Activated T-helper 2 cell treated with anti-CD3 and anti-CD28 coated beads, Interferon-gamma antibody, Interleukin-2, Interleukin-4, amounts not matched to agents 10 μg/mL and 5 μg/mL and 100 μg/mL, durations not matched to agents 14 hours and 24 hours and 36 hours (primary cell): ENCODE measurements at regions not wholly inside any gene's neighbourhood (a gene's known extent, or its start where the extent isn't known, plus 50 kb on each side); places are given as distances from the start of the nearest gene placed in this dataset.

Source experiments
- DNase-seq: peaks from one replicate; pipeline ENCODE4 v3.0.0; 2021; ENCODE audit warnings: low spot score
- H3K27ac Mint-ChIP-seq: one replicate; pipeline ENCODE4 v1.8.0; 2021; ENCODE audit warnings: mixed read lengths
- H3K27me3 Mint-ChIP-seq: one replicate; pipeline ENCODE4 v1.8.0; 2021; ENCODE audit warnings: low read depth, mixed read lengths
- H3K36me3 Mint-ChIP-seq: one replicate; pipeline ENCODE4 v1.8.0; 2021; ENCODE audit warnings: low read depth, mixed read lengths
- H3K4me1 Mint-ChIP-seq: one replicate; pipeline ENCODE4 v1.8.0; 2021; ENCODE audit warnings: low read depth, mixed read lengths
- H3K4me3 Mint-ChIP-seq: one replicate; pipeline ENCODE4 v1.8.0; 2021; ENCODE audit warnings: low read depth, mild to moderate bottlenecking, moderate library complexity, mixed read lengths
- H3K9me3 Mint-ChIP-seq: one replicate; pipeline ENCODE4 v1.8.0; 2021; ENCODE audit warnings: mixed read lengths
- intact Hi-C: fragments of 100-400 bp; cut with micrococcal nuclease; formaldehyde crosslinking; loops from one replicate; pipeline ENCODE4 v1.15.1; 2023

GRCh38 chr12:89864411-89864810, 155.8 kb upstream of the ATP2B1 start:
- DNase-seq = no peak
- Mint-ChIP-seq H3K9me3 (peaks cover 18% of the 10 kb centered on the region), H3K27me3 (no peaks in the 10 kb centered on the region), H3K27ac (no peak overlapping the region), H3K4me1 (peaks cover 30% of the 10 kb centered on the region), H3K36me3 (peaks cover 18% of the 10 kb centered on the region), H3K4me3 (no peak overlapping the region)
- intact Hi-C loops = loop anchor here (1.0 to 10.0 kb wide), 5 partner anchors 8 to 690 kb away; no protein-coding TSS in a partner anchor

- peaks cover 33% of the 10 kb centered on the region for H3K4me1 Mint-ChIP-seq
Measured at GRCh38 chr12:89863968-89864367, 155.3 kb upstream of the ATP2B1 start.

GRCh38 chr12:89863493-89863938, 154.9 kb upstream of the ATP2B1 start:
- intact Hi-C loops = loop anchor here (1.0 to 10.0 kb wide), 6 partner anchors 17 to 823 kb away; no protein-coding TSS in a partner anchor
- peaks cover 18% of the 10 kb centered on the region for H3K36me3 Mint-ChIP-seq
- H3K9me3 Mint-ChIP-seq = peaks cover 17% of the 10 kb centered on the region
- peaks cover 38% of the 10 kb centered on the region for H3K4me1 Mint-ChIP-seq
- H3K4me3 Mint-ChIP-seq = peak overlapping the region; percentile 74
- peak; percentile 54 for DNase-seq
- peak overlapping the region; percentile 95 for H3K27ac Mint-ChIP-seq
- no peaks in the 10 kb centered on the region for H3K27me3 Mint-ChIP-seq

More at GRCh38 chr12:89863968-89864367, 155.3 kb upstream of the ATP2B1 start:
- Mint-ChIP-seq H3K9me3 (peaks cover 17% of the 10 kb centered on the region), H3K36me3 (peaks cover 18% of the 10 kb centered on the region), H3K27ac (peak overlapping the region; percentile 95), H3K27me3 (no peaks in the 10 kb centered on the region), H3K4me3 (peak overlapping the region; percentile 30)
- DNase-seq = no peak
- intact Hi-C loops = loop anchor here (1.0 to 10.0 kb wide), 8 partner anchors 8 to 823 kb away; no protein-coding TSS in a partner anchor

GRCh38 chr12:89862511-89863445, 154.1 kb upstream of the ATP2B1 start:
- Mint-ChIP-seq H3K4me1 (peaks cover 43% of the 10 kb centered on the region), H3K4me3 (peak overlapping the region; percentile 74), H3K36me3 (peaks cover 18% of the 10 kb centered on the region), H3K27ac (peak overlapping the region; percentile 95), H3K27me3 (no peaks in the 10 kb centered on the region), H3K9me3 (peaks cover 17% of the 10 kb centered on the region)
- intact Hi-C loops = loop anchor here (1.0 to 10.0 kb wide), 6 partner anchors 18 to 822 kb away; no protein-coding TSS in a partner anchor
- peak; percentile 38 for DNase-seq

- no peak for DNase-seq
- no peak overlapping the region for H3K4me3 Mint-ChIP-seq
- peaks cover 17% of the 10 kb centered on the region for H3K9me3 Mint-ChIP-seq
- intact Hi-C loops = loop anchor here (10.0 kb wide), 3 partner anchors 224 to 686 kb away; no protein-coding TSS in a partner anchor
- peaks cover 18% of the 10 kb centered on the region for H3K36me3 Mint-ChIP-seq
- no peak overlapping the region for H3K27ac Mint-ChIP-seq
- H3K4me1 Mint-ChIP-seq = peaks cover 50% of the 10 kb centered on the region
- H3K27me3 Mint-ChIP-seq = no peaks in the 10 kb centered on the region
Measured at GRCh38 chr12:89861086-89861485, 152.4 kb upstream of the ATP2B1 start.

GRCh38 chr12:89859508-89860220, 151.0 kb upstream of the ATP2B1 start:
- H3K27me3 Mint-ChIP-seq = no peaks in the 10 kb centered on the region
- intact Hi-C loops = loop anchor here (5.0 to 10.0 kb wide), 4 partner anchors 103 to 685 kb away; no protein-coding TSS in a partner anchor
- peaks cover 55% of the 10 kb centered on the region for H3K4me1 Mint-ChIP-seq
- H3K9me3 Mint-ChIP-seq = peaks cover 11% of the 10 kb centered on the region
- H3K27ac Mint-ChIP-seq = no peak overlapping the region
- no peak overlapping the region for H3K4me3 Mint-ChIP-seq
- peaks cover 13% of the 10 kb centered on the region for H3K36me3 Mint-ChIP-seq
- DNase-seq = no peak

GRCh38 chr12:89858718-89859117, 150.1 kb upstream of the ATP2B1 start:
- no peak overlapping the region for H3K4me3 Mint-ChIP-seq
- no peak for DNase-seq
- peaks cover 13% of the 10 kb centered on the region for H3K36me3 Mint-ChIP-seq
- intact Hi-C loops = loop anchor here (5.0 kb wide), 1 partner anchor 104 kb away; no protein-coding TSS in a partner anchor
- no peak overlapping the region for H3K27ac Mint-ChIP-seq
- peaks cover 49% of the 10 kb centered on the region for H3K4me1 Mint-ChIP-seq
- H3K9me3 Mint-ChIP-seq = peaks cover 11% of the 10 kb centered on the region
- H3K27me3 Mint-ChIP-seq = no peaks in the 10 kb centered on the region

GRCh38 chr12:89857652-89858274, 149.1 kb upstream of the ATP2B1 start:
- H3K36me3 Mint-ChIP-seq = peaks cover 3% of the 10 kb centered on the region
- no peak for DNase-seq
- H3K9me3 Mint-ChIP-seq = peaks cover 11% of the 10 kb centered on the region
- H3K4me3 Mint-ChIP-seq = no peak overlapping the region
- peaks cover 39% of the 10 kb centered on the region for H3K4me1 Mint-ChIP-seq
- H3K27me3 Mint-ChIP-seq = no peaks in the 10 kb centered on the region
- H3K27ac Mint-ChIP-seq = no peak overlapping the region
- intact Hi-C loops = loop anchor here (2.0 to 5.0 kb wide), 3 partner anchors 105 to 291 kb away; partner anchors contain the start of gene ATP2B1

- no peaks in the 10 kb centered on the region for H3K27me3 Mint-ChIP-seq
- H3K9me3 Mint-ChIP-seq = peaks cover 5% of the 10 kb centered on the region
- H3K4me1 Mint-ChIP-seq = peaks cover 33% of the 10 kb centered on the region
- DNase-seq = no peak
- intact Hi-C loops = loop anchor here (1.0 to 5.0 kb wide), 5 partner anchors 8 to 290 kb away; partner anchors contain the start of gene ATP2B1
- no peaks in the 10 kb centered on the region for H3K36me3 Mint-ChIP-seq
- H3K4me3 Mint-ChIP-seq = no peak overlapping the region
- H3K27ac Mint-ChIP-seq = no peak overlapping the region
Measured at GRCh38 chr12:89856431-89856830, 147.8 kb upstream of the ATP2B1 start.

GRCh38 chr12:89848732-89849131, 140.1 kb upstream of the ATP2B1 start:
- Mint-ChIP-seq H3K9me3 (no peaks in the 10 kb centered on the region), H3K4me1 (no peaks in the 10 kb centered on the region), H3K27me3 (peaks cover 10% of the 10 kb centered on the region), H3K27ac (no peak overlapping the region), H3K36me3 (no peaks in the 10 kb centered on the region), H3K4me3 (no peak overlapping the region)
- intact Hi-C loops = no loop called here
- DNase-seq = no peak

- peaks cover 20% of the 10 kb centered on the region for H3K27me3 Mint-ChIP-seq
- H3K36me3 Mint-ChIP-seq = no peaks in the 10 kb centered on the region
- DNase-seq = no peak
- no peaks in the 10 kb centered on the region for H3K9me3 Mint-ChIP-seq
- no peaks in the 10 kb centered on the region for H3K4me1 Mint-ChIP-seq
- intact Hi-C loops = no loop called here
- H3K4me3 Mint-ChIP-seq = no peak overlapping the region
- H3K27ac Mint-ChIP-seq = no peak overlapping the region
Measured at GRCh38 chr12:89846473-89847055, 137.9 kb upstream of the ATP2B1 start.

- no peak overlapping the region for H3K4me3 Mint-ChIP-seq
- H3K27ac Mint-ChIP-seq = no peak overlapping the region
- no peaks in the 10 kb centered on the region for H3K9me3 Mint-ChIP-seq
- H3K36me3 Mint-ChIP-seq = no peaks in the 10 kb centered on the region
- DNase-seq = no peak
- H3K27me3 Mint-ChIP-seq = peaks cover 17% of the 10 kb centered on the region
- intact Hi-C loops = no loop called here
- no peaks in the 10 kb centered on the region for H3K4me1 Mint-ChIP-seq
Measured at GRCh38 chr12:89845767-89846166, 137.1 kb upstream of the ATP2B1 start.
